Activated CD4-positive, alpha-beta T cell treated with anti-CD3 and anti-CD28 coated beads, Interleukin-2, amount 50 U/mL, for 48 hours (primary cell): ENCODE measurements at regions not wholly inside any gene's neighbourhood (a gene's known extent, or its start where the extent isn't known, plus 50 kb on each side); places are given as distances from the start of the nearest gene placed in this dataset.

Experiments used
- DNase-seq, 2 experiments: peaks; one replicate each; pipeline ENCODE4 v3.0.0-alpha.2; 2020

DNA sequence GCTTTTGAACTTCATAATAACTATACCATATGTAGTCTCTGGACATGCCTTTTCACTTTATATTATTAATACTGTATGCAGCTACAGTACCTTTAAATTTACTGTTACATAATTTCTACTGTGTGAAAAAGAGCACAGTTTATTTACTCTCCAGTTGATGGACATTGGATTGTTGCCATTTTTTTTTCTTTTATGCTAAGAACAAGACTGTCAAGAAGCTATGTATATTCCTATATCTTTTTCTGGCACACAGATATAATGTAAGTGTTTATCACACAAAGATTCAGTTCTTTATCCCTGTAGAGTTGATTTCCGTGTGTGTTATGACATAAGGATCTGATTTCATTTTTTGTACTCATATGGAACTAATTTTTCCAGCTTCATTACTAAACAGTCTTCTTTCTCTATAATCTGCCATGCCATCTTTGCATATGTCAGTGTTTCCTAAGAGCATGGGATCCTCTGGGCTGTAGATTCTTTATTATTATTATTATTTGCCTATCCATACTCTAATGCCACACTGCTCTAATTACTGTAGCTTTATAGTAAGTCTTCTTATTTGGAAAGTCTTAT is 593.0 kb upstream of the ATP2B1 start:
- no peak for DNase-seq

DNA sequence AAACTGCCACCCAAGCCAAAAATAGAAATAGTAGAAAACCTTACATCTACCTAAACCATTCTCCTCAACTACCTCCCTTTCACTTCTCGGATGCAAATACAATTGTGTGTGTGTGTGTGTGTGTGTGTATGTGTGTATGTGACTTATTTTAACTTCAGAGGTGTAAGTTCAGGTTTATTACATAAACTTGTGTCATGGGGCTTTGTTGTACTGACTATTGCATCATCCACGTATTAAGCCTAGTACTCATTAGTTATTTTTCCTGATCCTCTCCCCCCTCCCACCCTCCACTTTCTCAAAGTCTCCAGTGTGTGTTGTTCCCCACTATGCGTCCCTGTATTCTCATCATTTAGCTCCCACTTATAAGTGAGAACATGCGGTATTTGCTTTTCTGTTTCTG is 592.5 kb upstream of the ATP2B1 start:
- DNase-seq, result no peak

DNA sequence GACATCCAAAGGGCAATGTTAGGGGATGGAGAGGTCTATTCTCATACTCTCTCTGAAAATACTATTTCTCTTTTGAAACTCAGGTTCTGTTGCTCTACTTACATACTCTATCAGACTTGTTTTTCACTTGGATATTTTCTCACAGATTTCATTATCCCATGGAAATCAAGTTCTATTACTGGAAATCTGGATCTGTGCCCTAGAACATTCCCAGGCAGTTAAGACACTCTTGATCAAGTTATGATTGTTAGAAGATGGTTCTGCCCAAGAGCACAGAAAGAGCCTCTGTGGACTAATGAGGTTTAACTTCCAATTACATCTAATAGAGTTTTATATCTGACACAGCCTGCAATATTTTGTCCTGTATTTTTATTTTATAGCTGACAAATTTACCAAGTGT is 591.0 kb upstream of the ATP2B1 start:
- DNase-seq, result no peak

DNA sequence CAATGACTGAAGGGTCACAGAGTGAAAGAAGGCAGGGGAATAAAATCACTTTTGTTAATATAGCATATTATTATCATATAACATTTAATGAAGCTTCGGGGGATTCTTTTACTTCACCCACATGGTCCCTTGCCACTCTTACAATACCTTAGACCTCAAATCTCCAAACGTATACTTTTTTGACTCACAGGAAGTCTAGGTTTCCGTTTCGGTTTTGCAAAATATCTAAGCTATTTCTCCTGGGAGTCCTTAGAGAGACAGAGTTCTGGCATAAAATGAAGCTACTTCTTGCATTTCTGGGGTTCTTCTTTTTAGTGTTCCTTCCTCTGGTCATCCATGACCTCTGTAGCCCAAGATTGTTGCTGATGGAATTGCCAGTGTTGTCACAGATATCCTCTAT is 590.5 kb upstream of the ATP2B1 start:
- DNase-seq, result no peak

DNA sequence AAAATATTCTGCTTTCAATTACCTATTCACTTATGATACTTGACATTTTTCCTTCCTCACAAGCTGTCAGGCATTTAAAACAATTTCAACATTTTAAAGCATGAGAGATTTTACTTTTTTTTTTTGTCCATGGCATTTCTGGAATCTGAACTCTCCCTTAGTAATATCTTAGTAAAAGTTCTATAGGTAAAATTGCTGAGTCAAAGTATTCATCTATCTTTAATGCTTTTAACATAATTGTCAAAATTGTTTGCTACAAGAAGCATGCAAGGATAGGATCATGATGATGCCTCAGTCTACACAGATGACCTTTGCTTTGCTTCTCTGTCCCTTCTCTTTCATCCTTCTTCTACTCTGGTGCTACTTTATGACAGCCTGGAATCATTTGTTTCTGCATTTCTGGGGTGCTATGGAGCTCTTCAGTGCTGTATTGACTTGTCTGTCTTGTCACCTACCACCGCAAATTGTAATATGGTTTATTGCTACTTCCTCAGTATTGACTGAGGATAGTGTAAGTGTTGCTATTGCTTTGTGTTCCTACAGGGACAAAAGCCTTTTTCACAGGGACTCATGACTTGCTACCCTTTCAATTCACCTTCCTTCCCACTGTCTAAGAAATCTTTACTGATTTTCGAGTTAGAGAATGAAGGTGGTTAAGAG is 589.8 kb upstream of the ATP2B1 start:
- DNase-seq, result no peak

DNA sequence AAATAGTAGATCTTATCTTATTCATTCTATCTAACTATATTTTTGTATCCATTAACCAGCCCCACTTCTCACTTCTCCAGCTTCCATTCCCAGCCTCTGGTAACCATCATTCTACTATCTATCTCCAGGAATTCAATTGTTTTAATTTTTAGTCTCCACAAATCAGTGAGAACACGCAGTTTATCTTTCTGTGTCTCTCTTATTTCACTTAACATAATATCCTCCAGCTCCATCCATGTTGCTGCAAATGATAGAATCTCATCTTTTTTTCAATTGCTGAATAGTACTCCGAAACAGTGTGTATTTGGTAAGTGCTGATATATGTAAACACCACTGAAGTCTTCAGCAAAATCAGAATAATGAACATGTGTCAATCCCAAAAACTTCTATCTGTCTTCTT is 587.2 kb upstream of the ATP2B1 start:
- DNase-seq, result no peak

DNA sequence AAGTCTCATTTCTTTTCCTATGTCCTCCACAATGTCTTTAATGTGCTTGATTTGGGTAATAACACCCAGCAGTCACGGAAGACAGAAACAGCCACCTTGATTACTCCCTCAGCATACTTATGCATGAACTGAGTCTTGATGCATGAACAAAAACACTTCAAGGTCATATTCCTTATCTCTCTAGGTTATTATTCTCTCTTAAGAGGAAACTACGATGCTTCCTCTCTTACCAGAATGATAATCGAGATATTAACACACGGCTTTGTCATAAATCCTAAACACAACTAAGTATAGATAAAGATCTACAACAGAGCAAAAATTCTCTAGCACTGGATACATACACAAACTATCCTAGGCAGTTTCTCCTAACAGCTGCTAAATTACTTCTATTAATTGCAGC is 583.5 kb upstream of the ATP2B1 start:
- DNase-seq, result no peak

DNA sequence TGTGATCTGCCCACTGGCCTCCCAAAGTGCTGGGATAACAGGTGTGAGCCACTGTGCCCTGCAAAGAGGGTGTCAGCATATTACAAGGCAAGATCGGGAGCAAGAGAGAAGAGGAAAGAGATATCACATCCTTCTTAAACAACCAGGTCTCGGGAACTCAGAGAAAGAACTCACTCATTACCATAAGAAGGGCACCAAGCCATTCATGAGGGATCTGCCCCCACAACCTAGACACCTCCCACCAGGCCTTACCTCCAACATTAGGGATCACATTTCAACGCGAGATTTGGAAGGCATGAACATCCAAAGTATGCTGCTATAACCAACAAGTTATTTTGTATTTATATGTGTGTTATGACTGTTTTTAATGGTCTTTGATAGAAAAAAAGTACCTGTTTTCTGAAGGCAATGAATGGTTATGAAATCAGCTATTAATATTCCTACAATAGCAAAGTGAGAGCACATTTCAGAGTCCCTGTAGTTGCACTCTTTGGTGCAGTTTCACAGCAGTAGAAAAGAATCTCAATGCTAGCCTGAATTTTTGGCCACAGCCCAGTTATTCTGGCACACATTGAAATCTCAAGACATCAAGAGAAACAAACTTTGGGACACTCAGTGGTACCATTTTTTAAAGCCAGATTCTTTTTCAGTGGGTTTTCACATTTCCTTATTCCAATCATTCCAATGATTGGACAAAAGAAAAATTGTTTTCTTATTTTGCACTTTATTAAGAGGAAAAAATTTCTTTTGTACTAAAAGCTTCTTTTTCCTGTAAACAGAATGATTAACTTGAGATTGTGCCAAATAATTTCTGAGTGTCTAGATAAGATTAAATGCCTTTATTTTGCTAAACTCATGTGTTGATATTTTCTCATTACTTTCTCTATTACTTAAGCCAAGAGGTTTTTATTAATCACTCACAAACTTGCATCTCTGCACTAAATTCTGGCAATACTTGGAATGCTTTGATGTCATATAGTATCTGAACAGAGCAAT is 582.6 kb upstream of the ATP2B1 start:
- DNase-seq, result no peak

DNA sequence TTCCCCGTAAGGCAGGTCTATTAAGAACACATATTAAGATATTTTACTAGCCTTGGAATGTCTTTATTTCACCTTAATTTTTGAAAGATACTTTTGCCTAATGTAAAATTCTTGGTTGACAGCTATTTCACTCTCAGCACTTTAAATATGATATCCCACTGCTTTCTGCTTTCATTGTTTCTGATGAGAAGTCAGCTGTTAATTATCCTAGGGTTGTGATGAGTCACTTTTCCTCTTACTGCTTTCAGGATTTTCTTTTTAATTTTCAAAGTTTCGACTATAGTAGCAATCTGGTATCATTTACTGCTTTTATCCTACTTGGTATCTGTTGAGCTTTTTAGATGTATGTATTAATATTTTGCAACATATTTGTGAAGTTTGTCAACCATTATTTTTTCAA is 578.9 kb upstream of the ATP2B1 start:
- no peak for DNase-seq

DNA sequence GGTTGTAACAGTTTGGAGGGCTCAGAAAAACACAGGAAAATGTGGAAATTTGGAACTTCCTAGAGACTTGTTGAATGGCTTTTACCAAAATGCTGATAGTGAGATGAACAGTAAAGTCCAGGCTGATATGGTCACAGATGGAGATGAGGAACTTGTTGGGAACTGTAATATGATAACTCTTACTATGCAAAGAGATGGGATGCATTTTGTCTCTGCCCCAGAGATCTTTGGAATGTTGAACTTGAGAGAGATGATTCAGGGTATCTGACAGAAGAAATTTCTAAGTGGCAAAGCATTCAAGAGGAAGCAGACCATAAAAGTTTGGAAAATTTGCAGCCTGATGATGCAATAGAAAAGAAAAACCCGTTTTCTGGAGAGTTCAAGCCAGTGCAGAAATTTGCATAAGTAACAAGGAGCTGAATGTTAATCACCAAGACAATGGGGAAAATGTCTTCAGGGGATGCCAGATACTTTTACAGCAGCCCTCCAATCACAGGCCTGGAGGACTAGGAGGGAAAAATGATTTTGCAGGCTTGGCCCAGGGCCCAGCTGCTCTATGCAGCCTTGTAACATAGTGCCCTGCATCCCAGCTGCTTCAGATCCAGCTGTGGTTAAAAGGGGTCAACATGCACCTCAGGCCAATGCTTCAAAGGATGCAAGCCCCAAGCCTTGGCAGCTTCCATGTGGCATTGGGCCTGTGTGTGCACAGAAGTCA is 572.7 kb upstream of the ATP2B1 start:
- DNase-seq, result no peak

DNA sequence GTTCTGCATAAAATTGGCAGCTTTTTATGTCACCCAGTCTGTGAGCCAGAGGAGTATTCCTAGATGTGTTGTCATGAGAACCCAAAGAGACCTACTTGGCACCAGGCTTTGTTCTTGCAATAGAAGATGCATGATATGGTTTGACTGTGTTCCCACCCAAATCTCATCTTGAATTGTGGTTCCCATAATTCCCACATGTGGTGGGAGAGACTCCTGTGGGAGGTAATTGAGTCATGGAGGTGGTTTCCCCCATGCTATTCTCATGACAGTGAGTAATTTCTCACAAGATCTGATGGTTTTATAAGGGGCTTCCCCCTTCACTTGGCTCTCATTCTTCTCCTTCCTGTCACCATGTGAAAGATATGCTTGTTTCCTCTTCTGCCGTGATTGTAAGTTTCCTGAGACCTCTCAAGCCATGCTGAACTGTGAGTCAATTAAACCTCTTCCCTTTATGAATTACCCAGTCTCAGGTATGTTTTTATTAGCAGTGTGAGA is 572.0 kb upstream of the ATP2B1 start:
- peak; percentile 7 to 25 for DNase-seq

DNA sequence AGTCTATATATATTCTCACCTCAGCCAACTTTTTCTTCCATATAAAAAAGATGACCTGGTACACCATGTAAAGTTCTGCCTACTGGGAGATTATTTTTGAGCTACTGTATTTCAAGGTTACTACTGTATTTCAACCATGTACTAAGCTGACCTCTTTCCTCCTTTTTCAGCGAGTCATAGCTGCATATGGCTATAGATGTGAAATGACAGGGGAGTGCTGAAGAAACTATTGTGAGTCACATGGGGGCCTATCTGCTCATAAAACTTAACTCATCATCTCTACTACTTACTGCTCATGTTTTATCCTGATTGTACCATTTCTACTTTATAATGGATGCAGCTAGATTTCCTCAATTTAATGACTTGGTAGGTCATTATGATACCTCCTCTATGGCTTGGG is 571.4 kb upstream of the ATP2B1 start:
- no peak for DNase-seq

DNA sequence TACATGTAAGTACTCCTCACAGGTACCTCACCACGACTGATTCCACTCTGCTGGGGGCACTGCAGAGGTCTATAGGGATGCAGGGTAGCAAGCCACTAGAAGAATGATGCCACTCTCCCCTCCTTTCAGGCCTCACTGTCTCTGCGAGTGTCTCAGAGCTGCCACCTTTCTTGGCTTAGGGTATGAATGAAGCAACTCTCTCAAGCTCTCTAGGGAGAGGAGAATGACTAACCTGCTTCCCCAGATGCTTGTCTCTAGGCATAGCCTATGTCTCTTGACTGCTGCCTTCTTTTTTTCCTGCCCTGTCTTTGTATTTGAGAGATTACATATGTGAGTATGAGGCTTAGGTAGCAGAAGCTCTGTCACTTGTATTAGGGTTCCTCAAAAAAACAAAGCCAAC is 566.5 kb upstream of the ATP2B1 start:
- no peak for DNase-seq

DNA sequence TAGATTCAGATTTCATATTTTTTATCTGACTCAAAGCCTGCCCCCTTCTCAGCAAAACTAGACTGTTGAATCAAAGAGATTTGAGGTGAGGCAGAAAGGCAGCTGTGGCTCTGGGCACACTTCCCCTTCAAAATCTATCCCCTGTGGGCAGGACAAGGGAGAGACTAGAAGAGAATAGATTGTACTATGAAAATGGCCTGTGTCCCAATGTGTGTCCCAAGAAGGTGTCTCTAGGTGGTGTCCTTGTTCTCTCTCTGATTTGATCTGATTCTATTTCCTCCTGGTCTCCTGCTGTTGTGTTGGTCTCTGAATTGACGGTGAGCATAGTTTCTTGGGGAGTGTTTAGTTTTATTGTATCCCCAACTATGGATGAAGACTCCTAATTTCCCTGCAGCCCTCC is 565.8 kb upstream of the ATP2B1 start:
- no peak for DNase-seq

DNA sequence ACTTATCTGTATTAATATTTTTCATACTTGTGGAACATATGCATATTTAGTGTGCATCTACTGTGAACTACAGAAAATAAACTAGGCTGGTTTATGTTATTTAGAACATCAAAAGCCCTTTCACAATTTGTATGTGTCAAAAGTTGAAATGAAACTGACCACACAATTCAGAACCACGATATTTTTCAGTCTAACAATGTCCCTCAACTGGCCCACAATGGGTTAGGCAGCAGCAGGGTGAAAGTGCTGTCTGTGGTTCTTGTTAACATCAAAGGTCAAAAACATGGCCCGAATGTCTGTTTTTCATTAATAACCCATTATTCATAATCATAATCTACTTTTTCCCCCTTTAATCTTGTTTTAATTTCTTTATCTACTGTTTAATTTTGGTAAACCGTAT is 559.9 kb upstream of the ATP2B1 start:
- DNase-seq, result no peak

DNA sequence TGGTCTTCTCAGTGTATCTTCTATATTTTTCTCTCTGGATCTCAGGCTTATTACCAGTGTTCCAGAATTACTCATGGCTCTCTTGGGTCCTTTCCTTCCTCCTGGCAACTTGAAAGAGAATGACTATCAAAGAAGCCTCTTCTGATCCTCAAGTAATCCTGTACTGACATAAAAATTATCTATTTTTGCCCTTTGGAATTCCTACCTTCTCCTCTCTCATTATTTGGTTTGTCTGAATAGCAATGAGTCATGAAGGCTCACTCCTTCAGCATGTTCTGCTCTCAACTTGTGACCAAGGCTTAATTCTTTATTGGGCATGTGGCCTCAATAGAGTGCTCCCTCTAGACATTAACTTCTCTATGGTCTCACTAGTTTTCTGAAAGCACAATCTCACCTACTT is 553.6 kb upstream of the ATP2B1 start:
- no peak for DNase-seq

DNA sequence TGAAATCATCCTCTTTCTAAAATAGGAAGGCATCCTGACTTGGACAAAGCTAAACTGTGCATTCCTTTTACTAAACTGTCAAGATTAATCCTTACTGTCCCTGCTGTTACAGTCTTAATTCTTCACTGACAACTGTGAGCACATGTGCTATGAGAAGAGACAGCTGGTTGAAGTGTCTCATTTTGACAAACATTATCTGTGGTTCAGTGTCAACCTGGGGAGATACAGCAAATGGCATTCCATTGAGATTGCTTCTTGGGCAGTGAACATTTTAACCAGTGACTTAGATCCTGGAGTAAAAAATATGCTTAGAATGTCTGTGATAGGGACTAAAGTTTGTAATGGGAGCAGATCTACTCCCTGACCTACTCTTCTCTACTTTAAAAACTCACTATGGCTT is 552.6 kb upstream of the ATP2B1 start:
- DNase-seq, result no peak

DNA sequence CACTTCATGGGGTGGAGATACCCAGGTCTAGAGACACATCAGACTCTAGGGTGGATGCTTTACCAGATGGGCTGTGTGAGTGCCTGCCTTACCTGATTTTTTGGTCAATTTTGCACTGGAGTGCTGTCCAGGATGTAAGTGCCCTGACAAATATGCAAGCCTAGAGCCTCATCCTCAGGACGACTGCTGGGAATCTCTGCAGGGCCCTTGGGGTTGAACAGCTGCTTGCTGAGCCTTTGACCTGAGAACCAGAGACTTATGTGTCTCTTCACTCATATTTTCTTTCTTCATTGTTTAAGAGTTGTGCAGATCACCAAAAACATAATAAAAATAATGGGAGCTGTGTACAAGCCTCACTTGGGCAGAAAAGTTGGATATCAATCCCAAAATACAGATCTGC is 551.5 kb upstream of the ATP2B1 start:
- DNase-seq, result no peak

DNA sequence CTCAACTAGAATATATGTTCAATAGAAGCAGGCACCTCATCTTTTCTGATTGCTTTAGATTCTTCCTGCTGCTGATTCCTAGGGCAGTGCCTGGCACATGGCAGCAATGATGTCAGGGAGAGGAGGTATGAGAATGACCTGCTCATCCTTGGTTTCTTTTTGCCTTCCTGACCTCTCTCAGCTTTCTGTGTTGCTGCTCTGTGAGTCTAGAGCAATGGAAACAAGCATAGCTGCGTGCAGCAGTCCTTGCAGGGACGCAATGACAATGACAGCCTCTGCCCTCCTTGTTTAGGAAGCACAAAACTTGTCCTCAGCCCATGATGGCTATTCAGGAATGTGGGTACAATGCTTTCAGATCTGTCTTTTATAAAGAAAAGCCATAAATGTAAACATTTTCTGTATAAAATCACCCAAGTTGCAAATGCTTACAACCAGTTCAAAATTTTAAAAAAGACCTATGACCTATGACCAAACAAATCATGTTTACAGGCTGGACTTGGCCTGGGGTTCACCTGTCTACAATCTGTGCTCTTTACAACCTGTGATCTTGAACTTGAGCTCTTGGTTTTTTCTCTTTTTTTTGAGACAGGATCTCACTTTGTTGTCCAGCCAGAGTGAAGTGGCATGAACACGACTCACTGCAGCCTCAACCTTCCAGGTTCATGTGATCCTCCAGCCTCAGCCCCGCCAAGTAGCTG is 549.4 kb upstream of the ATP2B1 start:
- no peak for DNase-seq

DNA sequence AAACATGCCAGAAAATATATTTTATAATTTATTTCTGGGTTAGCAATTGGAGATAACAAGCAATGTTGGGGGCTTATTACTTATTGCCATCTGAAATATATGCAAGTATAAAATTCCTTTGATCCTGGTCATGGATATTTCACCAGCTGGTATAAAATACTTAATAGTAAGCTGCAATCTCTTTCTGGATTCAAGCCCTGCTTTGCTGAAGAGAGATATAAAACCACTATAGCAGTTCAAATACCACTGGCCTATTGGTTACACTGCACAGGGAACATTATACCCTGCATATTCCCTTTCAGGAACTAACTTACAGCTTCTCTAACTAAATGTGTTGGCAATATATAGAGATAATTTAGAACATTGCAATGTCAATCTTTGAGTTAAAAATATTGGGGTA is 546.2 kb upstream of the ATP2B1 start:
- DNase-seq, result no peak

DNA sequence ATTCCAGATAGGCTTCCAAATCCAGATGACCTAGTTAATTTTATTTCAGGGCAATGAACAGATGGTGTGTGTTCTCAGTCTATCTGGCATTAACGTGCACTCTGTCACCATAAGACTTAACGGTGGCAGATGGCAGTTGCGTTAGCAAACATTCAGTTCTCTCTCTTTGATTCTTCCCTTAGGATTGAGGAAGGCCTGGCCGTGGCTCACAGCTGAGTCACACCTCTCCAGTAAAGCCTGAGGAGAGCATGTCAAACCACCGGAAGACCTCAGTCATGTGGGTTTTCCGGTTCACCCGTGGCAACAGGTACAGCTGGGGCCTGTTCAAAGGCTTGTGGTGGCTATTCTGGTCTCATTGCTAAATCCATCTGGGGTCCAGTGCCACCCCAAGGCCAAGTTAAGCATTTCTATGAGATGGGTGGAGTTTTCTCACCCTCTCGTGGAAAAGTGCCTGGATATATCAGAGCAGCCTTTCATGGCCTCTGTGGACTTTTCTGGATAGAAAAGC is 545.1 kb upstream of the ATP2B1 start:
- peak; percentile 28 to 41 for DNase-seq

DNA sequence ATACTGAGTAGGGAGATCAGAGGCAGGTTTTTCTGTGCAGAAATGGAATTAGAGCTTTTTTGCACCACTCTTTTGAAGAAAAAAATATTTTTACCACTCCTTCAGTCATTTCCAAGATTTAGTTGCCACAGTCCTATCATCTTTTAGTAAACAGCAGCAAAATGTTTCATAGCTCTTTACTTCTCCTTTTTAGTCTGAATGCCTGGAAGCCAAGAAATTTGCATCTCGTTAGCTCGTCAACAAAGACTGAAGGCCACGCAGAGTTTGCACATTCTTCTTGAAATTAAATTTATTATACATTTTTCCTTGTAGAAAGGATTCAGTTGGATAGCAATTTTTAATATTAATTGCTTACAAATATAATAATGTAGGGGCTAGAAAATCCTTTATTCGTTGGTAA is 544.5 kb upstream of the ATP2B1 start:
- DNase-seq, result no peak
